ENCODE measurements at regions not wholly inside any gene's neighbourhood (a gene's known extent, or its start where the extent isn't known, plus 50 kb on each side); places are given as distances from the start of the nearest gene placed in this dataset.

GRCh38 chr18:24582771-24583170 is 122.3 kb downstream of the HRH4 start:
- TF ChIP-seq CTCF (conservative IDR thresholded peaks at IDR 0.05; ENCODE audit: low read length): no peak
- TF ChIP-seq EZH2phosphoT487 (IDR thresholded peaks at IDR 0.05; ENCODE audit: borderline replicate concordance): no peak

Data from Loucy (cell line).